ENCODE measurements at regions not wholly inside any gene's neighbourhood (a gene's known extent, or its start where the extent isn't known, plus 50 kb on each side); places are given as distances from the start of the nearest gene placed in this dataset.
"Not testable (repeated sequence)": the region's sequence is repeated elsewhere in the genome, so short reads cannot be mapped to it uniquely, and the experiment has no call there.

DNA sequence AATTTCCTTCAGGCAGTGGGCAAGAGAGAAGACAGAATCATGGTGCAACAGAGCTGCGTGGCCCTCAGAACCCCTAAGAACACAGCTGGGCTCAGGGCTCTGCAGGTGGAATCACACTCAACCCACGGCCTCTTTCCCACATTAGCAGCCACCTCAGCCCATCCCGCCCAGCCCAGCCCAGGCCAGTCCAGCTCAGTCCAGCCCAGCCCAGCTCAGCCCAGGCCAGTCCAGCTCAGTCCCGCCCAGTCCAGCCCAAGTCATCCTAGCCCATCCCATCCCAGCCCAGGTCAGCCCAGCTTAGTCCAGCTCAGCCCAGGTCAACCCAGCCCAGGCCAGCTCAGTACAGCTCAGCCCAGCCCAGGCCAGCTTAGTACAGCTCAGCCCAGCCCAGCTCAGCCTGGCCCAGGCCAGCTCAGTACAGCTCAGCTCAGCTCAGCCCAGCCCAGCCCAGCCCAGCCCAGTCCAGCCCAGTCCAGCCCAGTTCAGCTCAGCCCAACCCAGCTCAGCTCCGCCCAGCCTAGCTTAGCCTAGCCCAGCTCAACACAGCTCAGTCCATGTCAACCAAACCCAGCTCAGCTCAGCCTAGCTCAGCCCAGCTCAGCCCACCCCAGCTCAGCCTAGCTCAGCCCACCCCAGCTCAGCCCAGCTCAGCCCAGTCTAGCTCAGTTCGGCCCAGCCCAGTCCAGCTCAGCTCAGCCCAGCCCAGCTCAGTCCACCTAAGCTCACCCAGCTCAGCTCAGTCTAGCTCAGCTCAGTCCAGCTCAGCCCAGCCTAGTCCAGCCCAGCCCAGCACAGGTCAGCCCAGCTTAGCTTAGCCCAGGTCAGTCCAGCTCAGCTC is 183.1 kb downstream of the TMEM121 start:
- DNase-seq (ENCODE audit: low spot score): no peak

DNA sequence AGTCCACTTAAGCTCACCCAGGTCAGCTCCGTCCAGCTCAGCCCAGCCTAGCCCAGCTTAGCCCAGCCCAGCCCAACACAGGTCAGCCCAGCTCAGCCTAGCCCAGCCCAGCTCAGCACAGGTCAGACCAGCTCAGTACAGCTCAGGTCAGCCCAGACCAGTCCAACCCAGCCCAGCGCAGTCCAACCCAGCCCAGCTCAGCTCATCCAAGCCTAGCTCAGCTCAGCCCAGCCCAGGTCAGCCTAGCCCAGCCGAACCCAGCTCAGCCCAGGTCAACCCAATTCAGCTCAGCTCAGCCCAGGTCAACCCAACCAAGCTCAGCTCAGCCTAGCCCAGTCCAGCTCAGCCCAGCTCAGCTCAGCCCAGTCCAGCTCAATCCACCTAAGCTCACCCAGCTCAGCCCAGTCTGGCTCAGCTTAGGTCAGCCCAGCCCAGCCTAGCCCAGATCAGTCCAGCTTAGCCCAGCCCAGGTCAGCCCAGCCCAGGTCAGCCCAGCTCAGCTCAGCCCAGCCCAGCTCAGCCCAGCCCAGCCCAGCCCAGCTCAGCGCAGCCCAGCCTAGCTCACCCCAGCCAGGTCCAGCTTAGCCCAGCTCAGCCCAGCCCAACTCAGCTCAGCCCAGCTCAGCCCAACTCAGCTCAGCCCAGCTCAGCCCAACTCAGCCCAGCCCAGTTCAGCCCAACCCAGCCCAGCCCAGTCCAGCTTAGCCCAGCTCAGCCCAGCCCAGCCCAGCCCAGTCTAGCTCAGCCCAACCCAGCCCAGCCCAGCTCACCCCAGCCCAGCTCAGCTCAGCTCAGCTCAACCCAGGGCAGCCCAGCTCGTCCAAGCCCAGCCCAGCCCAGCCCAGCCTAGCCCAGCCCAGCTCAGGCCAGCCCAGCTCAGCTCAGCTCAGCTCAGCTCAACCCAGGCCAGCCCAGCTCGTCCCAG is 184.0 kb downstream of the TMEM121 start:
- no peak for DNase-seq (ENCODE audit: low spot score)

DNA sequence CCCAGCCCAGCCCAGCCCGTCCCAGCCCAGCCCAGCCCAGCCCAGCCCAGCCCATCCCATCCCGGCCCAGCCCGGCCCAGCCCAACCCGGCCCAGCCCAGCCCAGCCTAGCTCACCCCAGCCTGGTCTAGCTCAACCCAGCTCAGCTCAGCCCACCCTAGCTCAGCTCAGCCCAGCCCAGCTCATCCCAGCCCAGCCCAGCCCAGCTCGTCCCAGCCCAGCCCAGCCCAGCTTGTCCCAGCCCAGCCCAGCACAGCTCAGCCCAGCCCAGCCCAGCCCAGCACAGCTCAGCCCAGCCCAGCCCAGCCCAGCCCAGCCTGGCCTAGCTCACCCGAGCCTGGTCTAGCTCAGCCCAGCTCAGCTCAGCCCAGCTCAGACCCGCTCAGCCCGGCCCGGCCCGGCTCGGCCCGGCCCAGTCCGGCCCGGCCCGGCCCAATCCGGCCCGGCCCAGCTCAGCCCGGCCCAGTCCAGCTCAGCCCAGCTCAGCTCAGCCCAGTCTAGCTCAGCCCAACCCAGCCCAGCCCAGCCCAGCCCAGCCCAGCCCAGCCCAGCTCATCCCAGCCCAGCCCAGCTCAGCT is 184.7 kb downstream of the TMEM121 start:
- DNase-seq (ENCODE audit: low spot score): no peak

DNA sequence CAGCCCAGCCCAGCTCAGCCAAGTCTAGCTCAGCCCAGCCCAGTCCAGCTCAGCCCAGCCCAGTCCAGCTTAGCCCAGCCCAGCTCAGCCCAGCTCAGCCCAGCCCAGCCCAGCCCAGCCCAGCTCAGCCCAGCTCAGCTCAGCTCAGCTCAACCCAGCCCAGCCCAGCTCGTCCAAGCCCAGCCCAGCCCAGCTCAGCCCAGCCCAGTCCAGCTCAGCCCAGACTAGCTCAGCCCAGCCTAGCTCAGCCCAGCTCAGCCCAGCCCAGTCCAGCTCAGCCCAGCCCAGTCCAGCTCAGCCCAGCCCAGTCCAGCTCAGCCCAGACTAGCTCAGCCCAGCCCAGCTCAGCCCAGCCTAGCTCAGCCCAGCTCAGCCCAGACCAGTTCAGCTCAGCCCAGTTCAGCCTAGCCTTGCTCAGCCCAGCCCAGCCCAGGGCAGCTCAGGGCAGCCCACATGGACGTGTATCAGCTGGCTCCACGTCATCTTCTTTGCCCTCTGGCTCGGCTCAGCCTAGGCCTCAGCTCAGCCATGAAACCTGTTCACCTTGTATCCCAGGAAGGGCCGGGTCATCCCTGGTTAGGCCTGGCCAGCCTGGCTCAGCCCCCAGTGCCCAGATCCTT is 185.6 kb downstream of the TMEM121 start:
- no peak for DNase-seq (ENCODE audit: low spot score)

DNA sequence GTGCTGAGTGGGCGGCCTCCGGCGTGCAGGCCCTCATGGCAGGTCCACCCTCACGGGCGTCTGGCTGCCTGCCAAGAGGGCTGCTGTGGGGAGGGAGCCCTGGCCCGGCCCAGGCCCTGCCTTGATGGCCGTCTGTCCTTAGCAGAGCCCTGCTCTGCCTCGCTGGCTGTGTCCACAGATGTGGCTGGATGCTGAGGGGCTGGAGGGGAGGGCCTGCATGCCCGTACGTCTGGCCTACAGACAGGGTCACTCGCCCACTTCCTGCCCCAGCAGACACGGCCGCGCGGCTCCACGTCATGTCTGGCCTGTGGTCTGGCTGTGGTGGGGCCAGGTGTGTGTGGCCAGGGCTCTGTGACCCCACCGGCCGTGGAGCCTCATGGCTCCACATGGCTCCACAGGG is 186.3 kb downstream of the TMEM121 start:
- peak; percentile 0 for DNase-seq (ENCODE audit: low spot score)

DNA sequence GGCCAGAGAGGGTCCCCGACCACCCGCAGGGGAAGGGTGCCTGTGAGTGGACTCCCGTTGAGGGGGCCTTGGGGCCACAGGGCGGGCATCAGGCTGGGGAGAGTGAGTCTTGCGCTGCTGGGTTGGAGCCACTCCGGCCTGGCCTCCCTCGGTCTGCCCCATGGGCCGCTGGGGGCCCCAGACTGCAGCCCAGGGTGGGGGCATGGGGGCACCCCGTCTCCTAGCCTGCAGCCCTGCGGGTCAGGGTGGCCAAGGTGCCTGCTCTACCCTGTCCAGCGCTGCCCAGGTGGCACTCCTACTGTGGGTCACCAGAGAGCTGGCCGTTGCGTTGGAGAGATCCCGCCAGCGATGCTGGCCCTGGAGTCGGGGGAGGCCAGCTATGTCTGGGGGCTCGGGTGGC is 186.8 kb downstream of the TMEM121 start:
- not testable (repeated sequence) for DNase-seq (ENCODE audit: low spot score)

DNA sequence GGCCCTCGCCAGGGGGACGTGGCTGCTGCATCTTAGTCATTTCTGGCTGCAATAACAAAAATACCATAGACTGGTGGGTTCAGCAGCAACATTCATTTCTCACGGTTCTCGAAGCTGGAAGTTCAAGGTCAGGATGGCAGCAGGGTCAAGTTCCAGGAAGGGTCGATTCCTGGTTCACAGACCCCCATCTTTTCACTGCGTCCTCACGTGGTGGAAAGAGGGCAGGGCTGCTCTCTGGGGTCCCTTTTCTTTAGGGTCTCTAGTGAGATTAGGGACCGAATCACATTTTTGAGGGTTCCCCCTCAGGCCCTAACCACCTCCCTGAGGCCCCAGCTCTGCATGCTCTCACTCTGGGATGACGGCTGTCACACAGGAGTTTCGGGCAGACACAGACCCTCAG is 187.5 kb downstream of the TMEM121 start:
- not testable (repeated sequence) for DNase-seq (ENCODE audit: low spot score)

DNA sequence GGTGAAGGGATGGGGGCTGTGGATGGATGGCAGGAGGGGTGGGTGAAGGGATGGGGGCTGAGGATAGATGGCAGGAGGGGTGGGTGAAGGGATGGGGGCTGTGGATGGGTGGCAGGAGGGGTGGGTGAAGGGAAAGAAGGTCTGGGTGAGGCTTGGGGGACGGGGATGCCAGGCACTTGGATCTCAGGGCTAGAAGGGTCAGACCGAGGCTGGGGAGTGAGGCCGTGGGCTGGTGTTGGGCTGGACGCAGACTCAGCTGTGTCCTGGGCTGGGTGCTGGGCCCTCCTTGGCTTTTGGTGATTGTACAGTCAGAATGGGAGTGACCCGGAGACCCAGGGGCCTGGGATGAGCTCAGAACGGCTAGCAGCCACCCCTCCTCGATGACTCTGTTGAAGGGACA is 192.4 kb downstream of the TMEM121 start:
- not testable (repeated sequence) for DNase-seq (ENCODE audit: low spot score)

DNA sequence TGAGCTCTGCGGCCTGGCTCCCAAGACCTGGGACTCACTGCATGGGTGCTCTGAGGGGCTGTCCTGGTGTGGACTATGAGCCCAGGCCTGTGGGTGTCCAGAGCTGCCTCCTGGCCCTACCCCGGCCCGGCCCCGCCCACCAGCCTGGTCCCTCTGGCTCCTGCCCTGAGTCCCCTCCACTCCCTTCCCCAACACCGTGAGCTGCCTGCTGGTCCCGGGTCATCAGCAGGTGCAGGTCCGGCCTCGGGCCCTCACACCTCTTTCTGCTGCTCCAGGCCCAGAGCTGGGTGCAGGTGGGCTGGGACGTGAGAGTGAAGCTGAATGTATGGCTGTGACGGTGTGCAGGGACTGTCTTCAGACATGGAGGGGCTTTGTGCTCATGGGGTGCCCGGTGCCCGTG is 193.7 kb downstream of the TMEM121 start:
- DNase-seq (ENCODE audit: low spot score): not testable (repeated sequence)

DNA sequence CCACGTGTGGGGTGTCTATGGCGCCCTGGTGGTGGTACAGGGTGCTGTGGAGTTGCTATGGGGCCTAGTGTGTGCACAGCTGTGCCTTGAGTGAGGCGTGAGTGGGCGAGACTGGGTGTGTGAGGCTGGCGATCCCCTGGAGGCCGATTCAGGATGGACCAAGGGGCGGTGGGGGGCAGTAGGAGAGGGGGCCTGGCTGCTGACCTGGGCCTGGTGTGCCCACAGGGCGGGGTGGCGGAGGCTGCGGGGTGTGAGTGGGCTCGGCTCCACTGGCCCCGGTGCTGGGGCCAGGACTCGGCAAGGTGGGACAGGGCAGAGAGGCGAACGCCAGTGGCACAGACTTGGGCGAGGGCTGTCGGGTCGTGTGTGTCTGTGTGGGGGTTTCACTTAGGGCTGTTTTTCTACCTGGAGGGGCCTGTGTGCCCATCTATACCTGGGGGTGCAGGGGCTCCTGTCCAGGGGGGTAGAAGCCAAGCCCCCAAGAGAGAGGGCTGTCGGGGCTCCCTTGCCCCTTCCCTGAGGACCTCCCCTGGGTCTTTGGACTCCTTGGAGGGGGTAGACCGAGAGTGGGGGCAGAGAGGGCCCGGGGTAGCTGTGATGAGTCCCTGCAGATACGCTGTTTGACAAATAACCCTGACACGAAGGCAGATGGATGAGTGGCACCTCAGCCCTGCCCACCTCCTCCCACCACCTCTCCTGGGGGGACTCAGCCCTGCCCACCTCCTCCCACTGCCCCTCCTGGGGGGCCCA is 194.6 kb downstream of the TMEM121 start:
- not testable (repeated sequence) for DNase-seq (ENCODE audit: low spot score)

DNA sequence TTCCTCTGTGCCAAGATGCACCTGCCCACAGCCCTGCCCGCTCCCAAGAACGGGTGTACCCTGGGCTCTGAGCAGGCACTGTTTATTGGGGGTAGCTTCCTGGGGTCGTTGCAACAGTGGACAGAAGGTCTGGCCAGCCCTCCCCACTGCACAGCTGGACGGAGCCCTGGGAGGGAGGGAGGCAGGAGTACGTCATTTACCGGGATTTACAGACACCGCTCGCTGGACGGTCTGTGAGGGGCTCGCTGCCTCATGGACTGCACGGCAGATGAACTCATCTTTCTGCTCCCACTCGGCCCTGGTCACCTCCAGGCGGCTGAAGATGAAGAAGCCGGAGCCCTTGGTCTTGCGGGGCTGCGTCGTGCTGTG is 195.2 kb downstream of the TMEM121 start:
- DNase-seq (ENCODE audit: low spot score): not testable (repeated sequence)

DNA sequence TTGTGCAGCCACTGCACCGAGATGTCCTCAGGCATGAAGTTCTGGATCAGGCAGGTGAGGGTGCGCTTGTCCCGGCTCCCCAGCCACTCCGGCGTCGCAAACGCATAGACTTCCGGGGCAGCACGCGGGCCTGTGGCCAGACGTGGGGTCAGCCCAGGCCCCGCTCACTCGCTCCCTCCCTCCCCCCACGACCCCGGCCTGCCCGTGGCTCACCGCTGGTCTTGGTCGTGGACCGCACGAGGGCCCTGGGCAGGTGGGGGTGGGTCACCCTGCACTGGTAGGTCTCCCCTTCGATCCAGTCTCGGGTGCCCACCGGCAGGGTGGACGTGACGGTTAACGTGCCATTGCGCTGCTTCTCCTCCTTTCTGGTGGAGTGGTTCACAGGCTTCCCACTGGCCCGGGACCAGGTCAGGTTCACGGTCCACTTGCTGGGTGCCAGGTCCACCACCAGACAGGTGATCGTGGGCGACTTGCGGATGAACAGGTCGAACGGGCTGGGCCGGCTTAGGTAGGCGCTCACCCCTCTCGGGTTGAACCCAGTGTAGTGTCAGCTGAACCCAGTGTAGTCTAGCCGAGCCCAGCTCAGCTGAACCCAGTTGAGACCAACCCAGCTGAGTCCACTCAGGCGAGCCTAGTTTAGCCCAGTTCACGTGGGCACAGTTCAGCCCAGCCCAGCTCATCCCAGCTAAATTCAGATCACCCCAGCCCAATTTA is 195.8 kb downstream of the TMEM121 start:
- not testable (repeated sequence) for DNase-seq (ENCODE audit: low spot score)

DNA sequence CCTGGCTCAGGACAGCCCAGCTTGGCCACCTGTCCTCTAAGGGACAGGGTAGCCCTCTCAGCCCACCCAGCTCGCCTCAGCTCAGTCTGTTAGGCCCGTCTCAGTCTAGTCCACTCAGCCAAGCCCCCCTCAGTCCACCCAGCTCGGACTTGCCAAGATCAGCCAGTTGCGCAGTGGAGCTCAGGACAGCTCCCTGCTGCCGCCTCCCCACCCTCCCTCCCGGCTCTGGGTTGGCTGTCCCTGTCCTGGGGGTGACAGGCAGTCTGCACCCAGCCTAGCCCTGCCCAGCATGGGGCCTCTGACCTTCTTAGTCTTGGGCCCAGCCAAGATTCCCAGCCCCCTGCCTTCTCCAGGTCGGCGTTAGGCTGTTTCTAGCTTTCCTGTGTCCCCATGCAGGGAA is 196.9 kb downstream of the TMEM121 start:
- DNase-seq (ENCODE audit: low spot score): not testable (repeated sequence)

DNA sequence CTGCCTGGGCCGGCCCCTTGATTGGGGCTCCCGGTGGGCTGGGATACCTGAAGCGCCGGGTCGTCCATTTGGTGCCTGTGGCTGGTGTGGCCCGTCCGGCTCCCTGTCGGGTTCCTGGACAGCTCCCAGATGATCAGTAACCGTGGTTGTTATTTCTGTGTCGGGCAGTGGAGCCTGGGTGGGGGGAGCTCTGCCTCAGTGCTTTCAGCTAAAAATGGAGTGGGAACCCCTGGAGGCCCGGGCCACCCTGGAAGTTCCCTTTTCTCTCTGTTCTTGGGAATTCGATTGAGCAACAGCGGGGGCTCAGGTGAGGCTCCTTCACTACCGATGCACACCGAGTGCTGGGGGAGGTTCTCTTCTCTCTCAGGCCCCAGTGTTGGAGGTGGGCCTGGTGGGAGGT is 197.4 kb downstream of the TMEM121 start:
- not testable (repeated sequence) for DNase-seq (ENCODE audit: low spot score)

DNA sequence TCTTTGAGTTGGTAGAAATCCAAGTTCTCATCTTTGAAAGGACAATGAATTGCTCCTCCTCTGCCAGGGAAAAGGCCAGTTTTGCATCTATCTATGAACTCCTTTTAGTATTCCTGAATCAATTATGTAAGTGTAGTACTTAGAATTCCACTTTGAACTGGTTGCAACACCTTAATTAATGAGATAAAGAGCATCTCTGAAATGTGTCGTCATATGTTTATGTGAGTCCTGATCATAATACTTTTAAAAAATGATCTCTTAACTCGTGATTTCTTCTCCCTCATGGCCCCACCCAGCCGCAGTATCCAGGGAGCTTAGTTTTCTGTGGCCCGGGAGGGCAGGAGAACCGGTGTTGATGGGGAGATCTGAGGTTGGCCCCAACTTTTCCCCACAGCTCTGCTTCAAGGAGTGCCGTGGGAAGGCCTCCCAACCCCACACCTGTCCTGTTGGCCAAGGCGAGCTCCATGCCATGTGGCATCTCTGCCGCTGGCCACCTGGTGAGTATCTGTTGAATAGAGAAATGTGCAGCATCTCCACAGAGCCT is 203.5 kb downstream of the TMEM121 start:
- DNase-seq (ENCODE audit: low spot score): not testable (repeated sequence)

DNA sequence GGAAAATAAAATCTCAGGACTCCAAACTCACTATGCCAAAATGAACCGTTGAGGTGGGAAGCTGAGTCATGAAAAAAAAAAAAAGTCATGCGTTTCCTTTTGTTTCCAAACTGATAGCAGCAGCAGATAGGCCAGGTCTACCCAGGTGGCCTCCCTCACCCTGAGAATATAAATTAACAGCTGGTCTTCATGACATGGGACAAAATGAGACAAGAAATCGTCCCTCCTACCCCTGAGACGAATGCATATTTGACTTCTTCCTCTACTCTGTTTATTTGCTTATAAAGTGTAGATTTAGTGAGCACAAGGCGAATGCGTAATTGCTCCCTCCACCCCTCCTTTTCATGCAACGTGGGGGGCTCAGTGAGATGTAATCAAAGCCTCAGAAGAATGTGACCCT is 204.3 kb downstream of the TMEM121 start:
- not testable (repeated sequence) for DNase-seq (ENCODE audit: low spot score)

DNA sequence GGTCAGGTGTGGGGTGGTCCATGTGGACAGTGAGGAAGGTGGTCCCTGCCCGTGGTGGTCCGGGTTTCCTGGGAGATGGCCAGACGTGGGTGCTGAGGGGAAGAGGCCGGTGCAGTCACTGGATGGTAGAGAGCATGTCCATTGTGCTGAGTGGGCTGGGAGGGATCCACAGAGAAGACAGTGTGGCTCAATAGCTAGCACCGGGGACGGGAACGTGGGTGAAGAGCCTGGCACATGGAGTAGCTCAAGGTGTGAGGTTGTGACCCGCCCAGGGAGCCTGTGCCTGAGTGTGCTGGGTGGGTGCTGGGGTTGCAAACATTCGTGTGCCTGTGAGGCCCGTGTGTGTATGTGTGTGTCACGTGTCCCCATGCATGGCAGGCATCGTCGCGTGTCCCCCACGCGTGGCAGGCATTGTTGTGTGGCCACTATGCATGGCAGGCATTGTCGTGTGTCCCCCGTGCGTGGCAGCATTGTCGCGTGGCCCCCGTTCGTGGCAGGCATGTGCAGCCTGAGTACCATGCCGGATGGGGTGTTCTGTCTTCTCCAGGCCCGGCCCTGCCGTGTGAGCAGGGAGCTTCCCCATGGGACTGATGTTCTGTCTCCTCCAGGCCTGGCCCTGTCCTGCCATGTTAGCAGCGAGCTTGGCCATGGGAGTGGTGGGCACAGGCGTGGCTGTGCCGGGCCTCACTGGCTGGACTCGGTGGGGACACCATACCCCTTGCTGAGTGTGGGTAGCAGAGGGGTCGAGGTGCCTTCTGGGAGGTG is 205.0 kb downstream of the TMEM121 start:
- not testable (repeated sequence) for DNase-seq (ENCODE audit: low spot score)

DNA sequence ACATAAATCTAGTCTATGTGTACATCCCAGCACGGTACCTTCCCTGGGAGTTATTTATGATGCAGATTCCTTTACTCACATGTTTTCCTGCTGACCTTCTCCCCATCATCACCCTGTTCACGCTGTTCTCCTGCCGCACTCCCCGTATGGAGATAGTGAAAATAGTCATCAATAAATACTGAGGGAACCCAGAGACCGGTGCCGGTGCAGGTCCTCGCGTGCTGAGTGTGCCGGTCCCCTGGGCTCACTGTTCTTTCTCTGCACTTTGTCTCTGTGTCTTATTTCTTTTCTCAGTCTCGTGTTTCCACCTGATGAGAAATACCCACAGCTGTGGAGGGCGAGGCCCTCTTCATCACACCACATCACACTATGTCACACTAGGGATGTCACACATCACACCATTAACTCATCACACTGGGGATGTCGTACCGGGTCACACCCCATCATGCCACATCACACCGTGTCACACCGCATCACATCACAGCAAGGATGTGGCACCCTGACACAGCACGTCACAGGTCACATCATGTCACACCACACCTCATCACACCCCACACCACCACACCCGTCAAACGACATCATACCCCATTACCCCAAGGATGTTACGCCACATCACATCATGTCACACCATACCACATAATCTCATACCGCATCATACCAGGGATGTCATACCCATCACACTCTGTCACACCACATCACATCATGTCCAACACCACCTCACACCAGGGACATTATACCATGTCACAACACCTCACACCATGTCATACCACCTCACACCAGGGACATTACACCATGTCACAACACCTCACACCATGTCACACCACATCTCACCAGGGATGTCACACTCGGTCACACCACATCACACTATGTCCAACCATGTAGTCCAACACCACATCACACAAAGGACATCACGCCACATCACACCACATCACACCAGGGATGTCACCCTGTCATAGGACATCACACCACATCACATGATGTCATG is 207.0 kb downstream of the TMEM121 start:
- DNase-seq (ENCODE audit: low spot score): no peak

All from CD4-positive, alpha-beta T cell treated with Interleukin-6 at 100 ng/mL for 8 hours (primary cell).